HL-60 (cell line): ENCODE measurements at regions not wholly inside any gene's neighbourhood (a gene's known extent, or its start where the extent isn't known, plus 50 kb on each side); places are given as distances from the start of the nearest gene placed in this dataset.

Experiments used
- DNase-seq, 2 experiments: peaks; one replicate each; pipeline ENCODE4 v3.0.0-alpha.2; 2010 to 2020; ENCODE audit warnings: low read depth in 1 of 2, low spot score in 1 of 2
- H3K27ac ChIP-seq: fragments of 250-450 bp; sonication (Bioruptor Pico); replicated peaks from 2 replicates; pipeline ENCODE4 v1.5.1; 2020; ENCODE audit warnings: mild to moderate bottlenecking, moderate library complexity
- H3K27me3 ChIP-seq: fragments of 250-450 bp; sonication (Bioruptor Pico); 2 replicates; pipeline ENCODE4 v1.5.1; 2021; ENCODE audit warnings: mild to moderate bottlenecking, moderate library complexity; ENCODE audit not compliant: insufficient read depth, poor library complexity, severe bottlenecking
- H3K4me3 ChIP-seq: replicated peaks from 2 replicates; pipeline ENCODE4 v1.5.1; 2011; ENCODE audit warnings: mild to moderate bottlenecking, control low read depth, low read length; ENCODE audit not compliant: insufficient read depth
- CTCF ChIP-seq: IDR thresholded peaks from one replicate; pipeline ENCODE4 v1.5.1; 2011; ENCODE audit warnings: low read length, control low read depth, inconsistent platforms; ENCODE audit not compliant: insufficient read depth
- GABPA ChIP-seq: IDR thresholded peaks from 2 replicates; pipeline ENCODE4 v1.6.1; 2012; ENCODE audit warnings: low read depth
- POLR2AphosphoS5 ChIP-seq: IDR thresholded peaks from 2 replicates; pipeline ENCODE4 v1.6.1; 2012; ENCODE audit warnings: low read depth
- REST ChIP-seq: IDR thresholded peaks from 2 replicates; pipeline ENCODE4 v1.6.1; 2012; ENCODE audit warnings: low read depth; ENCODE audit not compliant: insufficient replicate concordance
- SPI1 ChIP-seq: IDR thresholded peaks from 2 replicates; pipeline ENCODE4 v1.6.1; 2012; ENCODE audit warnings: low read depth, mild to moderate bottlenecking, borderline replicate concordance

- TF ChIP-seq GABPA = no peak
- TF ChIP-seq REST = no peak
- TF ChIP-seq SPI1 = no peak
- no peak for TF ChIP-seq CTCF
- TF ChIP-seq POLR2AphosphoS5 = no peak
- DNase-seq = no peak
- H3K4me3 ChIP-seq = no peak overlapping the region
- no peaks in the 10 kb centered on the region for H3K27me3 ChIP-seq
- no peak overlapping the region for H3K27ac ChIP-seq
Measured at GRCh38 chr3:117005274-117005673, 295.7 kb downstream of the TUSC7 start.

GRCh38 chr3:117005911-117006522 lies 296.4 kb downstream of the TUSC7 start:
- H3K27me3 ChIP-seq = no peaks in the 10 kb centered on the region
- H3K27ac ChIP-seq = no peak overlapping the region
- H3K4me3 ChIP-seq = no peak overlapping the region
- TF ChIP-seq POLR2AphosphoS5 (no peak), REST (no peak), CTCF (no peak), GABPA (no peak)
- no peak for DNase-seq

- DNase-seq = no peak
- H3K27ac ChIP-seq = no peak overlapping the region
- no peaks in the 10 kb centered on the region for H3K27me3 ChIP-seq
- no peak overlapping the region for H3K4me3 ChIP-seq
- TF ChIP-seq CTCF (no peak), POLR2AphosphoS5 (no peak), REST (no peak), SPI1 (no peak), GABPA (no peak)
Measured at GRCh38 chr3:117010318-117010717, 300.7 kb downstream of the TUSC7 start.
